ENCODE measurements at regions not wholly inside any gene's neighbourhood (a gene's known extent, or its start where the extent isn't known, plus 50 kb on each side); places are given as distances from the start of the nearest gene placed in this dataset.

DNA sequence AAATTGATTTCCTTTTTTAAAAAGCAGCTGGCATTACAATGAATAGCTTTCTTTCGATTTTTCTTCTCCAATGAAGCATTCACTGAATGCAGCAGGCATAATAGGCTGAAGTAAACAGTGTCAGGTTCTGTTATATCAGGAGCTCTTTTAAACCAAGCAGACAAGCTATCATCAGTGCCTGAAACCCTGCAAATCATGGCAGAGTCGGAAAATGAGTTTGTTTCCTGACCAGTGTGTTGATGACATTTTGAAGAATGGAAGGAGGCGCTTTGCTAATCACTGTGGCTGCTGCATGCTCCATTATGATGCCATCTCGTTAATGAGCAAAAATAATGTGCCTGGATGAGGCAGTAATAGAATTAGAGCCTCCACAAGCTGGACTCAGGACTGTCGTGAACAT, 284.5 kb downstream of the ZNF608 start:
- Histone ChIP-seq H3K27me3 (ENCODE audit: control insufficient read depth in 4 of 4, insufficient read depth in 4 of 4, low read length in 3 of 4) (no peaks in the 10 kb centered on the region), H3K27ac (ENCODE audit: low read depth in 1 of 2, low read length in 2 of 2) (no peak overlapping the region), H3K4me3 (ENCODE audit: low read depth in 1 of 3, low read length in 3 of 3) (no peak overlapping the region), H3K36me3 (ENCODE audit: control insufficient read depth in 4 of 4, insufficient read depth in 3 of 4, low read depth in 1 of 4, low read length in 3 of 4) (no peaks in the 10 kb centered on the region), H3K9ac (ENCODE audit: low read depth in 1 of 2, low read length in 2 of 2) (no peak overlapping the region), H3K4me1 (ENCODE audit: control insufficient read depth in 4 of 4, insufficient read depth in 4 of 4, low read length in 3 of 4) (no peaks in the 10 kb centered on the region), H3K9me3 (ENCODE audit: control insufficient read depth in 4 of 4, low read length in 3 of 4) (peaks cover 0 to 5% (median 2%) of the 10 kb centered on the region in 4 donors)
- 80% methylated on average over 5 of the region's 5 CpGs for WGBS
- no peak for TF ChIP-seq JUND (IDR thresholded peaks at IDR 0.05)
- TF ChIP-seq RAD21 (IDR thresholded peaks at IDR 0.05): no peak
- no peak for TF ChIP-seq CTCF (IDR thresholded peaks at IDR 0.05; ENCODE audit: low read depth, low read length, missing input control)
- no peak for TF ChIP-seq FOXA1 (IDR thresholded peaks at IDR 0.05)
- TF ChIP-seq, protein P1, sequence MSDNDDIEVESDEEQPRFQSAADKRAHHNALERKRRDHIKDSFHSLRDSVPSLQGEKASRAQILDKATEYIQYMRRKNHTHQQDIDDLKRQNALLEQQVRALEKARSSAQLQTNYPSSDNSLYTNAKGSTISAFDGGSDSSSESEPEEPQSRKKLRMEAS (IDR thresholded peaks at IDR 0.05): no peak
- no peak for TF ChIP-seq YY1 (IDR thresholded peaks at IDR 0.05)
- no peak for TF ChIP-seq HNF4A (conservative IDR thresholded peaks at IDR 0.05)
- TF ChIP-seq RXRA (IDR thresholded peaks at IDR 0.05): no peak
- no peak for TF ChIP-seq EGR1 (IDR thresholded peaks at IDR 0.05; ENCODE audit: low read depth in 2 of 2)
- no peak for DNase-seq (ENCODE audit: low spot score)

- H3K4me3 ChIP-seq (ENCODE audit: low read depth in 1 of 3, low read length in 3 of 3): no peak overlapping the region
- no peaks in the 10 kb centered on the region for H3K36me3 ChIP-seq (ENCODE audit: control insufficient read depth in 4 of 4, insufficient read depth in 3 of 4, low read depth in 1 of 4, low read length in 3 of 4)
- H3K4me1 ChIP-seq (ENCODE audit: control insufficient read depth in 4 of 4, insufficient read depth in 4 of 4, low read length in 3 of 4): no peaks in the 10 kb centered on the region
- no peaks in the 10 kb centered on the region for H3K27me3 ChIP-seq (ENCODE audit: control insufficient read depth in 4 of 4, insufficient read depth in 4 of 4, low read length in 3 of 4)
- no peak overlapping the region for H3K27ac ChIP-seq (ENCODE audit: low read depth in 1 of 2, low read length in 2 of 2)
- H3K9me3 ChIP-seq (ENCODE audit: control insufficient read depth in 4 of 4, low read length in 3 of 4): peaks cover 0 to 5% (median 2%) of the 10 kb centered on the region in 4 donors
- H3K9ac ChIP-seq (ENCODE audit: low read depth in 1 of 2, low read length in 2 of 2): no peak overlapping the region
- 86% methylated on average over 1 of the region's 1 CpG for WGBS
- TF ChIP-seq YY1 (IDR thresholded peaks at IDR 0.05) (no peak), RAD21 (IDR thresholded peaks at IDR 0.05) (no peak), FOXA1 (IDR thresholded peaks at IDR 0.05) (no peak), FOXA2 (IDR thresholded peaks at IDR 0.05) (no peak), TAF1 (conservative IDR thresholded peaks at IDR 0.05) (no peak), EGR1 (IDR thresholded peaks at IDR 0.05; ENCODE audit: low read depth in 2 of 2) (no peak)
- TF ChIP-seq, protein P2, sequence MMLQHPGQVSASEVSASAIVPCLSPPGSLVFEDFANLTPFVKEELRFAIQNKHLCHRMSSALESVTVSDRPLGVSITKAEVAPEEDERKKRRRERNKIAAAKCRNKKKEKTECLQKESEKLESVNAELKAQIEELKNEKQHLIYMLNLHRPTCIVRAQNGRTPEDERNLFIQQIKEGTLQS (IDR thresholded peaks at IDR 0.05): no peak
- DNase-seq (ENCODE audit: low spot score): no peak
Observed at GRCh38 chr5:124461157-124461556, 285.3 kb downstream of the ZNF608 start.

GRCh38 chr5:124460642-124461041, 285.8 kb downstream of the ZNF608 start:
- Histone ChIP-seq H3K4me1 (ENCODE audit: control insufficient read depth in 4 of 4, insufficient read depth in 4 of 4, low read length in 3 of 4) (no peaks in the 10 kb centered on the region), H3K27me3 (ENCODE audit: control insufficient read depth in 4 of 4, insufficient read depth in 4 of 4, low read length in 3 of 4) (no peaks in the 10 kb centered on the region), H3K27ac (ENCODE audit: low read depth in 1 of 2, low read length in 2 of 2) (no peak overlapping the region), H3K4me3 (ENCODE audit: low read depth in 1 of 3, low read length in 3 of 3) (no peak overlapping the region), H3K9me3 (ENCODE audit: control insufficient read depth in 4 of 4, low read length in 3 of 4) (peaks cover 0 to 5% (median 2%) of the 10 kb centered on the region in 4 donors), H3K36me3 (ENCODE audit: control insufficient read depth in 4 of 4, insufficient read depth in 3 of 4, low read depth in 1 of 4, low read length in 3 of 4) (no peaks in the 10 kb centered on the region), H3K9ac (ENCODE audit: low read depth in 1 of 2, low read length in 2 of 2) (no peak overlapping the region)
- no peak for DNase-seq (ENCODE audit: low spot score)
- 87% methylated on average over 3 of the region's 3 CpGs for WGBS
- TF ChIP-seq, protein P2 (IDR thresholded peaks at IDR 0.05): no peak
- TF ChIP-seq REST (IDR thresholded peaks at IDR 0.05): no peak
- TF ChIP-seq FOXA1 (IDR thresholded peaks at IDR 0.05): no peak
- no peak for TF ChIP-seq TAF1 (conservative IDR thresholded peaks at IDR 0.05)
- TF ChIP-seq EGR1 (IDR thresholded peaks at IDR 0.05; ENCODE audit: low read depth in 2 of 2): no peak
- no peak for TF ChIP-seq RXRA (IDR thresholded peaks at IDR 0.05)
- TF ChIP-seq SP1 (IDR thresholded peaks at IDR 0.05): no peak
- TF ChIP-seq JUND (IDR thresholded peaks at IDR 0.05): no peak
- no peak for TF ChIP-seq HNF4A (conservative IDR thresholded peaks at IDR 0.05)
- no peak for TF ChIP-seq YY1 (IDR thresholded peaks at IDR 0.05)
- no peak for TF ChIP-seq RAD21 (IDR thresholded peaks at IDR 0.05)
